Memory B cell (primary cell): ENCODE measurements at regions not wholly inside any gene's neighbourhood (a gene's known extent, or its start where the extent isn't known, plus 50 kb on each side); places are given as distances from the start of the nearest gene placed in this dataset.

ENCODE experiments used
- ATAC-seq: fragments of 150-1000 bp; cut with Tn5 transposase; 2 replicates; pipeline ENCODE4 v1.10.0; 2021; ENCODE audit warnings: low read depth, mild to moderate bottlenecking, moderate library complexity
- DNase-seq, 2 donors: peaks; one replicate each; pipeline ENCODE4 v3.0.0; 2022; ENCODE audit warnings: low spot score in 2 of 2
- H3K27ac Mint-ChIP-seq: one replicate; pipeline ENCODE4 v1.8.0; 2022; ENCODE audit warnings: mild to moderate bottlenecking, moderate library complexity, mixed read lengths
- H3K27me3 Mint-ChIP-seq: one replicate; pipeline ENCODE4 v1.8.0; 2022; ENCODE audit warnings: mixed read lengths
- H3K36me3 Mint-ChIP-seq: one replicate; pipeline ENCODE4 v1.8.0; 2022; ENCODE audit warnings: mild to moderate bottlenecking, mixed read lengths
- H3K4me1 Mint-ChIP-seq: one replicate; pipeline ENCODE4 v1.8.0; 2022; ENCODE audit warnings: mixed read lengths
- H3K4me3 Mint-ChIP-seq: one replicate; pipeline ENCODE4 v1.8.0; 2022; ENCODE audit warnings: mild to moderate bottlenecking, moderate library complexity, mixed read lengths
- H3K9me3 Mint-ChIP-seq: one replicate; pipeline ENCODE4 v1.8.0; 2022; ENCODE audit warnings: mixed read lengths

- Mint-ChIP-seq H3K4me1 (peaks cover 13% of the 10 kb centered on the region), H3K27me3 (no peaks in the 10 kb centered on the region), H3K36me3 (no peaks in the 10 kb centered on the region), H3K9me3 (no peaks in the 10 kb centered on the region), H3K4me3 (no peak overlapping the region), H3K27ac (no peak overlapping the region)
- DNase-seq (no peak), ATAC-seq (peak; percentile 75)
Observed at GRCh38 chr3:34185301-34185700, 386.9 kb downstream of the PDCD6IP start.

- Mint-ChIP-seq H3K36me3 (no peaks in the 10 kb centered on the region), H3K4me1 (peaks cover 13% of the 10 kb centered on the region), H3K4me3 (no peak overlapping the region), H3K9me3 (no peaks in the 10 kb centered on the region), H3K27me3 (no peaks in the 10 kb centered on the region), H3K27ac (no peak overlapping the region)
- ATAC-seq (no peak), DNase-seq (no peak)
Observed at GRCh38 chr3:34189133-34189532, 390.7 kb downstream of the PDCD6IP start.

- Mint-ChIP-seq H3K9me3 (no peaks in the 10 kb centered on the region), H3K4me3 (no peak overlapping the region), H3K27me3 (no peaks in the 10 kb centered on the region), H3K36me3 (no peaks in the 10 kb centered on the region), H3K4me1 (peaks cover 23% of the 10 kb centered on the region), H3K27ac (peak overlapping the region; percentile 82)
- ATAC-seq (no peak), DNase-seq (no peak)
Observed at GRCh38 chr3:34196914-34197313, 398.5 kb downstream of the PDCD6IP start.

- DNase-seq (peak in 1 of 2 donors; percentile 15), ATAC-seq (peak; percentile 32)
- Mint-ChIP-seq H3K4me1 (peaks cover 26% of the 10 kb centered on the region), H3K27ac (peak overlapping the region; percentile 90), H3K4me3 (peak overlapping the region; percentile 35), H3K9me3 (no peaks in the 10 kb centered on the region), H3K27me3 (no peaks in the 10 kb centered on the region), H3K36me3 (no peaks in the 10 kb centered on the region)
Observed at GRCh38 chr3:34198309-34198708, 399.9 kb downstream of the PDCD6IP start.

DNA sequence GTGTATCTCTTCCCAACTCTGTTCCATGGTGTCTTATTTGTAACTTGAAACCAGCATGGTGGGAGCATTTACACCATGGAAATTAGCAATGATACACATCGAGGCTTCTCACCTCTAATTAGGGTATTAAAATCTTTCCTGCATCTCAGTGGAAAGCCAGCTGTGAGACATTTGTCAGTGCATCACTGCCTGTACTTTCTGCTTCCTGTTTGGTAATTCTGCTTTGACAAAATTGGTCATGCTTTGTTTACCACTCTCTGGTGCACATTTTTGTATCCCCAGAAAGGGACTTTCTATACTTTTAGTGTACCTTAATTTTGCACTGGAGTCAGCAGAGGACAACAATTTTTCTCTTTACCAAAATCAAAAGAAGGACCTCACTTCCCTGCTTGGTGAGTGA lies 402.1 kb downstream of the PDCD6IP start:
- peak overlapping the region; percentile 74 for H3K4me3 Mint-ChIP-seq

DNA sequence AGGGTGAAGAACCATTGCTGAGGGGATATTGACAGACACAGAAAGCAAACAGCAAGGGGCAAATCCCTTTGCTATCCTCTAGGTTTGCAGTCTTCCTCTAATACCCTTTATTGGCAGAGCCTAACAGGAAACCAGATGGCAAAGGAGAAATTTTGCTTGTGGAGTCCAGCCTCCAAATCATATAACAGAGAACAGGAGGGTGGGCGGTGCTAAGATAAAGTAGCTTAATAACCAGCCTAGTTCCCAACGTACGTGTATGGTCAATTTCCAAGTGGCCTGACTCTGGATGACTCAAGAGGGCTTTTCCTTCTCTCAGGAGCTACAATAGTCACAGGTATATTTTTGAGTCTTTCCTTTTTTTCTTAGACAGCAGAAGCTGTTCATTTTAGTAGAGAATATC lies 404.5 kb downstream of the PDCD6IP start:
- Mint-ChIP-seq H3K27ac (peak overlapping the region; percentile 90), H3K9me3 (no peaks in the 10 kb centered on the region), H3K4me3 (no peak overlapping the region), H3K27me3 (no peaks in the 10 kb centered on the region), H3K36me3 (no peaks in the 10 kb centered on the region), H3K4me1 (peaks cover 33% of the 10 kb centered on the region)
- DNase-seq, result no peak
- no peak for ATAC-seq

More for the DNA sequence above, 402.1 kb downstream of the PDCD6IP start:
- H3K27ac Mint-ChIP-seq, result peak overlapping the region; percentile 90
- DNase-seq (peak; percentile 12 to 46), ATAC-seq (peak; percentile 93)
- no peaks in the 10 kb centered on the region for H3K36me3 Mint-ChIP-seq
- peaks cover 33% of the 10 kb centered on the region for H3K4me1 Mint-ChIP-seq
- H3K9me3 Mint-ChIP-seq, result no peaks in the 10 kb centered on the region
- no peaks in the 10 kb centered on the region for H3K27me3 Mint-ChIP-seq

DNA sequence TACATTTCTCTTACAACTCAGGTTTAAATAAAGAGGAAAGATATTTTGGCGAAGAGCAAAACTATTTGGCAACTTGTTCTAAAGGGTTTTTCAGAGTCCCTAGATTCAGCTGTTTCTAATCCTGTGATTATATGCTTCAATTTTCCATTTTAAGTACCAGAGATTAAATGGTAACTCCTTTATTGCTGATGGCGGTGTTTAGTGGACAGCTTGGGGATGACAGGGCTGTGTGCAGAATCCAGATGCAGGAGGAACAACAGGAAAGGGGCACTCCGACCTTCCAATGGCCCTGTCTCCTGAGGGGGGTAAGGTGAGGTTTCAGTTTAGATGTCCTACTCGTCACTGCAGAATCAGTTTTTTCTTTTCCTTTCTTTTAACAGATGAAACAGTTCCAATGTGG lies 405.0 kb downstream of the PDCD6IP start:
- H3K36me3 Mint-ChIP-seq, result no peaks in the 10 kb centered on the region
- ATAC-seq (no peak), DNase-seq (no peak)
- peak overlapping the region; percentile 46 for H3K4me3 Mint-ChIP-seq
- H3K27ac Mint-ChIP-seq, result peak overlapping the region; percentile 80
- H3K27me3 Mint-ChIP-seq, result no peaks in the 10 kb centered on the region
- H3K4me1 Mint-ChIP-seq, result peaks cover 28% of the 10 kb centered on the region
- H3K9me3 Mint-ChIP-seq, result no peaks in the 10 kb centered on the region

- Mint-ChIP-seq H3K27me3 (no peaks in the 10 kb centered on the region), H3K4me3 (no peak overlapping the region), H3K9me3 (no peaks in the 10 kb centered on the region), H3K4me1 (peaks cover 16% of the 10 kb centered on the region), H3K27ac (no peak overlapping the region), H3K36me3 (peaks cover 4% of the 10 kb centered on the region)
- DNase-seq (no peak), ATAC-seq (no peak)
Observed at GRCh38 chr3:34207002-34207401, 408.6 kb downstream of the PDCD6IP start.

GRCh38 chr3:34207806-34208205 lies 409.4 kb downstream of the PDCD6IP start:
- peaks cover 14% of the 10 kb centered on the region for H3K4me1 Mint-ChIP-seq
- H3K27ac Mint-ChIP-seq, result peak overlapping the region; percentile 15
- H3K27me3 Mint-ChIP-seq, result no peaks in the 10 kb centered on the region
- H3K9me3 Mint-ChIP-seq, result no peaks in the 10 kb centered on the region
- peaks cover 4% of the 10 kb centered on the region for H3K36me3 Mint-ChIP-seq
- DNase-seq (no peak), ATAC-seq (no peak)
- H3K4me3 Mint-ChIP-seq, result no peak overlapping the region

DNA sequence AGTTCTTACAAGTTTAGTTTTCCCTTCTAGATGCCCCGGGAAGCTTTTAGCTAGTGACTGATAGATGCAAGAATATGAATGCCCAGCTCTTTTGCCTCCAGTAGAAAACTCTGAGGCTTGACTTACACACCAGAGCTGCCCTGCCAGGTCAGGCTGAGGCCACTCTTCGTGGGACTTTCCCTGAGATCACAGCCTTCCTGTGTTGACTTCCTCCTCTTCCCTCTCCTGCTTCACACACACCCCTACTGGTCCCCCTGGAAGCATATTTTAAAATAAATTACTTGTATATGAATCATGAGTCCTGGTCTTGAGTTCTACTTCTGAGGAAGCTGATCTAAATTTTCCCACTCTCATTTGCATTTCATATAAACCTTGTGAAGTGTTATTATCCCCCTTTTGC lies 413.7 kb downstream of the PDCD6IP start:
- Mint-ChIP-seq H3K36me3 (peaks cover 4% of the 10 kb centered on the region), H3K4me3 (no peak overlapping the region), H3K27ac (no peak overlapping the region), H3K4me1 (peaks cover 14% of the 10 kb centered on the region), H3K9me3 (no peaks in the 10 kb centered on the region), H3K27me3 (no peaks in the 10 kb centered on the region)
- ATAC-seq (no peak), DNase-seq (no peak)

DNA sequence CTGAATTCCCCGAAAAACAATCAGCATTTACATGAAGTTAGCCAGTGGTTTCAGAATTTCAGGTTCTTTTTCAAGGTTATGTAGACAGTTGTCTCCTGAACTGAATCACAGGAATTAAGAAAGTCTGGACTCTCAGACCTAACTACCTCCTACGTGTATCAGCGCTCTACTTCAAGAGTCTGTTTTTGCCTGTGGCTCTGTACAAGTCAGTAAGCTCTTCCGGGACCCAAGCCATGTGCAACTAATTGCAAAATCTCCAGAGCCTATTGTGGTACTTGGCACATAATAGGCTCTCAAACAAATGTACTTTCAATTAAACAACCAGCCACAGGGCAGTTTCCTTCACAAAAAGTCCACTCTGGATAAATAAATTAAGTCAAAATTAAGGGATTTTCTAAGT lies 414.2 kb downstream of the PDCD6IP start:
- no peak overlapping the region for H3K27ac Mint-ChIP-seq
- H3K4me3 Mint-ChIP-seq, result no peak overlapping the region
- H3K4me1 Mint-ChIP-seq, result peaks cover 16% of the 10 kb centered on the region
- DNase-seq (no peak), ATAC-seq (no peak)
- no peaks in the 10 kb centered on the region for H3K27me3 Mint-ChIP-seq
- H3K36me3 Mint-ChIP-seq, result peaks cover 4% of the 10 kb centered on the region
- H3K9me3 Mint-ChIP-seq, result no peaks in the 10 kb centered on the region

DNA sequence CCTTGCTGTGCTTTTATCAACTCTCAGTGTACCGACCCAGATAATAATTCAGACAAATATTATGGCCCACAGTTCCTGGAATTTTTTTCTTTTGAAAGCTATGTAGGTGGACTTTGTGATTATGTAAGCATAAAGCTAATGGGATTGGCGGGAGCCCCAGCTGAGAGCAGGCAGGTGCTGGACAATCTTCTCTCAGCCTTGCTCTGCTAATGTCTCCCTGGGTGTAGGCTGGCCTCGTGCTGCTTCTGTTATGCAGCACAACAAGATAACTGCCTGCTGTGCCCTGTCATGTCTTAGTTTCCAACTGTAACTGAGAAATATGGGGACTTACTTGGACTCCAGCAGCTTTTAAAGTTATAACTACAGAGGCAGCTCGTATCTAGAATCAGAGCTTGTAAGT lies 415.0 kb downstream of the PDCD6IP start:
- Mint-ChIP-seq H3K27ac (no peak overlapping the region), H3K4me1 (peaks cover 18% of the 10 kb centered on the region), H3K9me3 (no peaks in the 10 kb centered on the region), H3K27me3 (no peaks in the 10 kb centered on the region), H3K36me3 (peaks cover 8% of the 10 kb centered on the region), H3K4me3 (no peak overlapping the region)
- DNase-seq, result no peak
- ATAC-seq, result no peak

GRCh38 chr3:34216711-34217335 lies 418.4 kb downstream of the PDCD6IP start:
- Mint-ChIP-seq H3K4me3 (peak overlapping the region; percentile 2), H3K9me3 (no peaks in the 10 kb centered on the region), H3K4me1 (peaks cover 20% of the 10 kb centered on the region), H3K36me3 (peaks cover 6% of the 10 kb centered on the region), H3K27ac (peak overlapping the region; percentile 66), H3K27me3 (no peaks in the 10 kb centered on the region)
- no peak for ATAC-seq
- DNase-seq, result no peak

DNA sequence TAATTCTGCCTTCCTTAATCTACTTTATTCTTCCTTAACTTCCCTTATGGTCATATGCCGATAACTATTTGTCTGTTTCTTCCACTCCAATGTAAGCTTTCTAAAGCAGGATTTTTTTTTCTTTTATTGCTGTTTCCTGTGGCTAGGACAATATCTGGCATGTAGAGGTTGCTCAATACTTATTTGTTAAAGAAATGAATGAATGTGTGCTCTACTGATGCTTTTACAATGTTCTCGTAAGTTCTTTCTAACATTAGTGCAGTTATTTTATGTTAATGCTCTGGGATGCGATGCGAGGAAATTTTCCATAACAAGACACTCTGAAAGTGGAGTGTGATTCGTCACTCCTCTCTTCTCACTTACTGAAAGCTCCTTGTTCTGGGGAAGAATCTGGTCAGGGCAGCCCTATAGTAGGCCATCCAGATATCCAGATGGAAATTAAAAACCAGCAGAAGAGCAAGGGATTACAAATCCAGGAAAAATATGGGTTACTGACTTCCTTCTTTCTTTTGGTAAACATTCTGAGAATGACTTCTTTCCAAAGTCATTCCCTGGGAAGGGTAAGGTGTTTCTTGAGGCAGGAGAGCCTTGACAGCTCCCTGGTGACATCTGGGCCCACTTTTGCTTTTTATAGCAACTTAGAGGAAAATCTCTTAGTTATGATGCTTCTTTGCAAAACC lies 420.4 kb downstream of the PDCD6IP start:
- no peak overlapping the region for H3K4me3 Mint-ChIP-seq
- H3K27ac Mint-ChIP-seq, result no peak overlapping the region
- no peaks in the 10 kb centered on the region for H3K9me3 Mint-ChIP-seq
- ATAC-seq (no peak), DNase-seq (no peak)
- H3K4me1 Mint-ChIP-seq, result peaks cover 20% of the 10 kb centered on the region
- H3K36me3 Mint-ChIP-seq, result peaks cover 6% of the 10 kb centered on the region
- H3K27me3 Mint-ChIP-seq, result no peaks in the 10 kb centered on the region

GRCh38 chr3:34219556-34219955 lies 421.1 kb downstream of the PDCD6IP start:
- no peaks in the 10 kb centered on the region for H3K27me3 Mint-ChIP-seq
- DNase-seq (no peak), ATAC-seq (no peak)
- peaks cover 23% of the 10 kb centered on the region for H3K4me1 Mint-ChIP-seq
- no peaks in the 10 kb centered on the region for H3K9me3 Mint-ChIP-seq
- peaks cover 9% of the 10 kb centered on the region for H3K36me3 Mint-ChIP-seq
- no peak overlapping the region for H3K4me3 Mint-ChIP-seq
- no peak overlapping the region for H3K27ac Mint-ChIP-seq
